AG04450 (cell line): ENCODE measurements at regions not wholly inside any gene's neighbourhood (a gene's known extent, or its start where the extent isn't known, plus 50 kb on each side); places are given as distances from the start of the nearest gene placed in this dataset.

Source experiments
- CTCF ChIA-PET: fragments of 300-600, 350-600 bp; formaldehyde crosslinking; extraction: SDS; loops from one replicate; lab custom pipeline; 2022; ENCODE audit warnings: antibody characterized with exemption, inconsistent platforms; lab: Charles Lee
- POLR2A ChIA-PET: fragments of 350-600 bp; formaldehyde crosslinking; extraction: SDS; loops from one replicate; lab custom pipeline; 2021; ENCODE audit warnings: antibody characterized with exemption, inconsistent platforms; lab: Yijun Ruan, JAX
- DNase-seq: peaks from one replicate; pipeline ENCODE4 v3.0.0-alpha.2; 2011; ENCODE audit warnings: low read depth, low spot score
- H3K27ac ChIP-seq: one replicate; pipeline ENCODE4 v1.5.1; 2012; ENCODE audit warnings: low read depth, low read length, control low read depth
- H3K27me3 ChIP-seq: one replicate; pipeline ENCODE4 v1.6.0; 2012; ENCODE audit warnings: low read length; ENCODE audit not compliant: control insufficient read depth, insufficient read depth
- H3K4me3 ChIP-seq: 2 replicates; pipeline ENCODE4 v1.5.1; 2011; ENCODE audit warnings: mild to moderate bottlenecking, low read depth, low read length, control low read depth
- H3K9me3 ChIP-seq: 2 replicates; pipeline ENCODE4 v1.5.1; 2012; ENCODE audit warnings: low read length; ENCODE audit not compliant: control insufficient read depth, insufficient read depth
- CTCF ChIP-seq: IDR thresholded peaks from 2 replicates; pipeline ENCODE4 v1.5.1; 2011; ENCODE audit warnings: low read depth, low read length, control low read depth, inconsistent platforms

GRCh38 chr9:23380821-23381220 is 445.2 kb downstream of the ELAVL2 start:
- Histone ChIP-seq H3K27me3 (no peaks in the 10 kb centered on the region), H3K27ac (no peak overlapping the region), H3K4me3 (no peak overlapping the region), H3K9me3 (no peaks in the 10 kb centered on the region; the same call in 1 of the 2 replicates)
- no peak for DNase-seq
- ChIA-PET CTCF (no interaction called here), POLR2A (no interaction called here)
- TF ChIP-seq CTCF, result no peak

GRCh38 chr9:23382418-23382817 is 443.6 kb downstream of the ELAVL2 start:
- ChIA-PET CTCF (no interaction called here), POLR2A (no interaction called here)
- no peaks in the 10 kb centered on the region; the same call in 1 of the 2 replicates for H3K9me3 ChIP-seq
- no peak overlapping the region for H3K27ac ChIP-seq
- no peak for TF ChIP-seq CTCF
- H3K27me3 ChIP-seq, result no peaks in the 10 kb centered on the region
- DNase-seq, result no peak
- no peak overlapping the region for H3K4me3 ChIP-seq

GRCh38 chr9:23394189-23394588 is 431.9 kb downstream of the ELAVL2 start:
- Histone ChIP-seq H3K27me3 (no peaks in the 10 kb centered on the region), H3K9me3 (no peaks in the 10 kb centered on the region), H3K4me3 (no peak overlapping the region), H3K27ac (no peak overlapping the region)
- DNase-seq, result no peak
- CTCF ChIA-PET, result interaction anchor here (0.6 kb wide), 2 partner anchors 154 to 864 kb away, joined by 3 read pairs; no protein-coding TSS in a partner anchor
- no peak for TF ChIP-seq CTCF
- POLR2A ChIA-PET, result no interaction called here

GRCh38 chr9:23408874-23409273 is 417.2 kb downstream of the ELAVL2 start:
- Histone ChIP-seq H3K9me3 (peaks cover 2% of the 10 kb centered on the region; the same call in 1 of the 2 replicates), H3K27me3 (no peaks in the 10 kb centered on the region), H3K4me3 (no peak overlapping the region), H3K27ac (no peak overlapping the region)
- CTCF ChIA-PET, result no interaction called here
- no peak for DNase-seq
- POLR2A ChIA-PET, result no interaction called here
- TF ChIP-seq CTCF, result no peak

- TF ChIP-seq CTCF, result no peak
These were observed 414.0 kb downstream of the ELAVL2 start for GRCh38 chr9:23412046-23412445.

More at GRCh38 chr9:23412046-23412445, 414.0 kb downstream of the ELAVL2 start:
- no peak for DNase-seq
- Histone ChIP-seq H3K4me3 (no peak overlapping the region), H3K27me3 (no peaks in the 10 kb centered on the region), H3K27ac (no peak overlapping the region), H3K9me3 (peaks cover 2% of the 10 kb centered on the region; the same call in 1 of the 2 replicates)
- ChIA-PET POLR2A (no interaction called here), CTCF (no interaction called here)
